Right ventricle myocardium inferior (tissue), 1 donor: ENCODE measurements at regions not wholly inside any gene's neighbourhood (a gene's known extent, or its start where the extent isn't known, plus 50 kb on each side); places are given as distances from the start of the nearest gene placed in this dataset.
A peak's percentile ranks its signal among the peaks of the same experiment; 100 is the strongest.
"Not testable (repeated sequence)": the region's sequence is repeated elsewhere in the genome, so short reads cannot be mapped to it uniquely, and the experiment has no call there.

ENCODE experiments used
- ATAC-seq: fragments of 200-7000 bp; cut with Tn5 transposase; one replicate; pipeline ENCODE4 v1.9.1; 2020; ENCODE audit warnings: mild to moderate bottlenecking, moderate library complexity
- DNase-seq: peaks from one replicate; pipeline ENCODE4 v3.0.0; 2021; ENCODE audit errors: missing footprints
- intact Hi-C: fragments of 100-400 bp; cut with DNase I; formaldehyde crosslinking; loops from one replicate; pipeline ENCODE4 v1.11.0; 2022
- donor health status: DM: no; HTN: yes; CAD: no; lungs with severe emphysema.

DNA sequence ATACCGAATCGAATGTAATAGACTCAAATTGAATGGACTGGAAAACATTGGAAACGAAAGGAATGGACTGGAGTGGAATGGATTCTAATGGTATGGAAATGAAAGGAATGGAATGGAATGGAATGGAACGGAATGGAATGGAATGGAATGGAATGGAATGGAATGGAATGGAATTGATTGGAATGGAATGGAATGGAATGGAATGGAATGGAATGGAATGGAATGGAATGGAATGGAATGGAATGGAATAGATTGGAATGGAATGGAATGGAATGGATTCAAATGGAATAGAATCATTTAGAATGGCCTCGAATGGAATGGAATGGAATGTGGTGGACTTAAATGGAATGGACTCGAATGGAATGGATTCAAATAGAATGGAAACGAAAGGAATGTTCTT, 1057.5 kb upstream of the USP9Y start:
- ATAC-seq: peak; percentile 72
- intact Hi-C loops, DNase-seq: not testable (repeated sequence)

DNA sequence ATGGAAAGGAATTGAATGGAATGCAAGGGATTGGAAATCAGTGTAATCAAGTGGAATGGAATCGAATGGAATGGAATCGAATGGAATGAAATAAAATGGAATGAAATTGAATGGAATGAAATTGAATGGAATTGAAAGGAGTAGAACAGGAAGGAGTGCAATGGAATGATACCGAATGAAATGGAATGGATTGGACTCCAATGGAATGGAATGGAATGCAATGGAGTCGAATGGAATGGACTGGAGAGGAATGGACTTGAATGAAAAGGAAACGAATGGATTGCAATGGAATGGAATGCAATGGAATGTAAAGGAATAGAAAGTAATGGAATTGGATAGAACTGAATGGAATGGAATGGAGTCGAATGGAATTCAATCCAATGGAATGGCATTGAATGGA, 1032.8 kb upstream of the USP9Y start:
- DNase-seq (no peak), ATAC-seq (no peak)
- intact Hi-C loops: no loop called here
